ENCODE measurements at regions not wholly inside any gene's neighbourhood (a gene's known extent, or its start where the extent isn't known, plus 50 kb on each side); places are given as distances from the start of the nearest gene placed in this dataset.

DNA sequence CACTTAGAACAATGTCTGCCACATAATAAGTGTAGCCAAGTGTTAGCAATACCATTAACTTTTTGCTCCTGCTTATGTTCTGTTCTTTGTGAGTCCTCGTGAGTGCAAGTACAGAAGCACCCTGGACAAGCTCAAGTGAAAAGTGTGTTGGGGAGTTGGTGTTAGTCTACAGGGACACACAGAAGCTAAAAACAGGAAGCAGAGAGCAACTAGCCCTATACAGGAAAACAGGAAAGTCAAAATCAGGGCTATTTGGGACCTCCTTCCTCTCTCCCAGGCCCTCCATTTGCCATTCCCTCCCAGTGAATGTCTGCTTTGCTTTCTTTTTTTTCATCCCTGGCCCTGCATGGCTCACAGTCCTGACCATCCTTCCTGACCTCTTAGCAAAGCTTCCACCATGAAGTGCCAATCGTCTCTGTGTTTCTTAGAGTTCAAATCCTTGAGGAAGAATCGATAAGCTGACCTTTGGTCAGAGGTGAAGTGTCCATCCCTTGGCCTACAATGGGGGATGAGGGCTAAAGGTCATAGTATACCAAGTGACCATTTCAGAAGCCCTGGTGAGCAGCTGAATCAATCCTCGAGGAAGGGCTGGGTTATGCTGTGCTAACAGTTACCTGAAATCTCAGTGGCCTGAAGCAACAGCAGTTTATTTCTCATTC is 328.2 kb downstream of the SHQ1 start:
- Histone ChIP-seq H3K4me2 (ENCODE audit: low read depth, low read length, poor library complexity, severe bottlenecking) (no peak overlapping the region), H3K4me3 (ENCODE audit: insufficient read depth, low read length, poor library complexity, severe bottlenecking) (no peak overlapping the region), H3K9me2 (replicated peaks; ENCODE audit: insufficient read depth, low read length) (no peaks in the 10 kb centered on the region), H3K9me3 (ENCODE audit: insufficient read depth, low read length) (no peaks in the 10 kb centered on the region), H3K27ac (ENCODE audit: low read depth, low read length) (no peak overlapping the region), H3K79me2 (ENCODE audit: insufficient read depth, low read length) (no peaks in the 10 kb centered on the region), H3K36me3 (ENCODE audit: low read length) (no peaks in the 10 kb centered on the region), H3F3A (ENCODE audit: insufficient read depth) (no peaks in the 10 kb centered on the region), H4K20me1 (ENCODE audit: low read depth, low read length) (no peaks in the 10 kb centered on the region), H2AFZ (ENCODE audit: low read depth, low read length, severe bottlenecking) (no peak overlapping the region), H3K27me3 (ENCODE audit: low read length) (no peaks in the 10 kb centered on the region), H3K9ac (ENCODE audit: low read length) (no peak overlapping the region)
- TF ChIP-seq EZH2phosphoT487 (conservative IDR thresholded peaks at IDR 0.05; ENCODE audit: low read length) (no peak), CTCF (IDR thresholded peaks at IDR 0.05; ENCODE audit: insufficient read depth, low read length, poor library complexity, severe bottlenecking) (no peak)

DNA sequence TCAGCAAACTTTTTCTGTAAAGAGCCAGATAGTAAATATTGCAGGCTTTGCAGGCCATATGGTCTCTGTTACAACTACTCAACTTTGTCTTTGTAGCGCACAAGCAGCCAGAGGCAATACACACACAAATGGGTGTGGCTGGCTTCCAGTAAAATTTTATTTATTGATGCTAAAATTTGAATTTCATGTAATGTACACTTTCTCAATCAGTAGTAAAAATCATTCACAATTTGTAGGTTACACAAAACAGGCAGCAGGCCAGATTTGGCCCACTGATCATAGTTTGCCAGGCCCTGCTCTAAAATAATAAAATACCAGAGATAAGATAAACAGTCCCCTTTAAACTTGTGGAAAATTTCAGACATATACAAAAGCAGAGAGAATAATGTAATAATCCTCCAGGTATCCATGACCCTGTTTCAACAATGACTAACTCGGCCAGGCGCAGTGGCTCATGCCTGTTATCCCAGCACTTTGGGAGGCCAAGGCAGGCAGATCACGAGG is 330.3 kb downstream of the SHQ1 start:
- Histone ChIP-seq H3K36me3 (ENCODE audit: low read length) (no peaks in the 10 kb centered on the region), H4K20me1 (ENCODE audit: low read depth, low read length) (no peaks in the 10 kb centered on the region), H2AFZ (ENCODE audit: low read depth, low read length, severe bottlenecking) (no peak overlapping the region), H3K27me3 (ENCODE audit: low read length) (no peaks in the 10 kb centered on the region), H3K4me3 (ENCODE audit: insufficient read depth, low read length, poor library complexity, severe bottlenecking) (no peak overlapping the region), H3K4me2 (ENCODE audit: low read depth, low read length, poor library complexity, severe bottlenecking) (no peak overlapping the region), H3F3A (ENCODE audit: insufficient read depth) (no peaks in the 10 kb centered on the region), H3K9me2 (replicated peaks; ENCODE audit: insufficient read depth, low read length) (no peaks in the 10 kb centered on the region), H3K27ac (ENCODE audit: low read depth, low read length) (no peak overlapping the region), H3K9me3 (ENCODE audit: insufficient read depth, low read length) (no peaks in the 10 kb centered on the region), H3K79me2 (ENCODE audit: insufficient read depth, low read length) (no peaks in the 10 kb centered on the region), H3K9ac (ENCODE audit: low read length) (no peak overlapping the region)
- TF ChIP-seq CTCF (IDR thresholded peaks at IDR 0.05; ENCODE audit: insufficient read depth, low read length, poor library complexity, severe bottlenecking) (no peak), EZH2phosphoT487 (conservative IDR thresholded peaks at IDR 0.05; ENCODE audit: low read length) (no peak)

- H3K36me3 ChIP-seq (ENCODE audit: low read length), result no peaks in the 10 kb centered on the region
- no peak overlapping the region for H3K4me2 ChIP-seq (ENCODE audit: low read depth, low read length, poor library complexity, severe bottlenecking)
- H3K27me3 ChIP-seq (ENCODE audit: low read length), result no peaks in the 10 kb centered on the region
- no peaks in the 10 kb centered on the region for H4K20me1 ChIP-seq (ENCODE audit: low read depth, low read length)
- H3K4me3 ChIP-seq (ENCODE audit: insufficient read depth, low read length, poor library complexity, severe bottlenecking), result no peak overlapping the region
- no peak overlapping the region for H3K9ac ChIP-seq (ENCODE audit: low read length)
- no peak overlapping the region for H2AFZ ChIP-seq (ENCODE audit: low read depth, low read length, severe bottlenecking)
- H3K79me2 ChIP-seq (ENCODE audit: insufficient read depth, low read length), result no peaks in the 10 kb centered on the region
- TF ChIP-seq EZH2phosphoT487 (conservative IDR thresholded peaks at IDR 0.05; ENCODE audit: low read length) (no peak), CTCF (IDR thresholded peaks at IDR 0.05; ENCODE audit: insufficient read depth, low read length, poor library complexity, severe bottlenecking) (no peak)
- H3K9me3 ChIP-seq (ENCODE audit: insufficient read depth, low read length), result no peaks in the 10 kb centered on the region
- H3K27ac ChIP-seq (ENCODE audit: low read depth, low read length), result no peak overlapping the region
- no peaks in the 10 kb centered on the region for H3K9me2 ChIP-seq (replicated peaks; ENCODE audit: insufficient read depth, low read length)
- no peaks in the 10 kb centered on the region for H3F3A ChIP-seq (ENCODE audit: insufficient read depth)
Observed at GRCh38 chr3:72517336-72517735, 330.9 kb downstream of the SHQ1 start.

All from SU-DHL-6 (cell line).